IPS-15b (cell line): ENCODE measurements at regions not wholly inside any gene's neighbourhood (a gene's known extent, or its start where the extent isn't known, plus 50 kb on each side); places are given as distances from the start of the nearest gene placed in this dataset.

Experiments used
- H3K27me3 ChIP-seq: one replicate; pipeline ENCODE4 v1.6.1; 2013; ENCODE audit warnings: low read length; ENCODE audit not compliant: control insufficient read depth, insufficient read depth
- H3K36me3 ChIP-seq: one replicate; pipeline ENCODE4 v1.6.1; 2013; ENCODE audit warnings: low read length; ENCODE audit not compliant: control insufficient read depth, insufficient read depth
- H3K4me1 ChIP-seq: one replicate; pipeline ENCODE4 v1.6.1; 2013; ENCODE audit warnings: mild to moderate bottlenecking, low read length; ENCODE audit not compliant: control insufficient read depth, insufficient read depth
- H3K4me3 ChIP-seq: one replicate; pipeline ENCODE4 v1.5.1; 2013; ENCODE audit warnings: low read depth, low read length
- H3K9ac ChIP-seq: one replicate; pipeline ENCODE4 v1.6.1; 2013; ENCODE audit warnings: low read depth, mild to moderate bottlenecking, low read length
- H3K9me3 ChIP-seq: one replicate; pipeline ENCODE4 v1.6.1; 2013; ENCODE audit warnings: mild to moderate bottlenecking, low read length; ENCODE audit not compliant: control insufficient read depth, insufficient read depth

GRCh38 chr1:82197606-82198005, 396.9 kb downstream of the ADGRL2 start:
- Histone ChIP-seq H3K4me3 (no peak overlapping the region), H3K9ac (no peak overlapping the region), H3K4me1 (peaks cover 4% of the 10 kb centered on the region), H3K36me3 (no peaks in the 10 kb centered on the region), H3K27me3 (no peaks in the 10 kb centered on the region), H3K9me3 (no peaks in the 10 kb centered on the region)

- no peak overlapping the region for H3K4me3 ChIP-seq
- no peaks in the 10 kb centered on the region for H3K9me3 ChIP-seq
- H3K4me1 ChIP-seq: peaks cover 4% of the 10 kb centered on the region
- H3K36me3 ChIP-seq: no peaks in the 10 kb centered on the region
- H3K27me3 ChIP-seq: no peaks in the 10 kb centered on the region
- H3K9ac ChIP-seq: no peak overlapping the region
These were observed 394.5 kb downstream of the ADGRL2 start for GRCh38 chr1:82195245-82195644.

- no peak overlapping the region for H3K9ac ChIP-seq
- no peaks in the 10 kb centered on the region for H3K9me3 ChIP-seq
- no peaks in the 10 kb centered on the region for H3K36me3 ChIP-seq
- H3K4me3 ChIP-seq: no peak overlapping the region
- H3K4me1 ChIP-seq: no peaks in the 10 kb centered on the region
- H3K27me3 ChIP-seq: no peaks in the 10 kb centered on the region
These were observed 384.4 kb downstream of the ADGRL2 start for GRCh38 chr1:82185084-82185483.

- Histone ChIP-seq H3K36me3 (no peaks in the 10 kb centered on the region), H3K4me1 (no peaks in the 10 kb centered on the region), H3K27me3 (no peaks in the 10 kb centered on the region), H3K9ac (no peak overlapping the region), H3K4me3 (no peak overlapping the region), H3K9me3 (no peaks in the 10 kb centered on the region)
These were observed 381.1 kb downstream of the ADGRL2 start for GRCh38 chr1:82181846-82182245.

- no peaks in the 10 kb centered on the region for H3K4me1 ChIP-seq
- H3K36me3 ChIP-seq: no peaks in the 10 kb centered on the region
- no peak overlapping the region for H3K4me3 ChIP-seq
- no peaks in the 10 kb centered on the region for H3K9me3 ChIP-seq
- H3K9ac ChIP-seq: no peak overlapping the region
- H3K27me3 ChIP-seq: no peaks in the 10 kb centered on the region
These were observed 378.4 kb downstream of the ADGRL2 start for GRCh38 chr1:82179131-82179530.

- H3K9ac ChIP-seq: no peak overlapping the region
- no peaks in the 10 kb centered on the region for H3K4me1 ChIP-seq
- no peaks in the 10 kb centered on the region for H3K9me3 ChIP-seq
- no peaks in the 10 kb centered on the region for H3K36me3 ChIP-seq
- no peak overlapping the region for H3K4me3 ChIP-seq
- H3K27me3 ChIP-seq: no peaks in the 10 kb centered on the region
These were observed 376.5 kb downstream of the ADGRL2 start for GRCh38 chr1:82177192-82177591.

GRCh38 chr1:82171955-82172354, 371.2 kb downstream of the ADGRL2 start:
- Histone ChIP-seq H3K9ac (no peak overlapping the region), H3K27me3 (no peaks in the 10 kb centered on the region), H3K4me1 (no peaks in the 10 kb centered on the region), H3K36me3 (no peaks in the 10 kb centered on the region), H3K4me3 (no peak overlapping the region), H3K9me3 (no peaks in the 10 kb centered on the region)

- Histone ChIP-seq H3K9ac (no peak overlapping the region), H3K4me3 (no peak overlapping the region), H3K36me3 (no peaks in the 10 kb centered on the region), H3K9me3 (no peaks in the 10 kb centered on the region), H3K4me1 (no peaks in the 10 kb centered on the region), H3K27me3 (no peaks in the 10 kb centered on the region)
These were observed 367.7 kb downstream of the ADGRL2 start for GRCh38 chr1:82168482-82168881.

- Histone ChIP-seq H3K9ac (no peak overlapping the region), H3K27me3 (no peaks in the 10 kb centered on the region), H3K4me1 (no peaks in the 10 kb centered on the region), H3K36me3 (no peaks in the 10 kb centered on the region), H3K4me3 (no peak overlapping the region), H3K9me3 (no peaks in the 10 kb centered on the region)
These were observed 364.6 kb downstream of the ADGRL2 start for GRCh38 chr1:82165304-82165703.

- H3K9me3 ChIP-seq: no peaks in the 10 kb centered on the region
- H3K27me3 ChIP-seq: no peaks in the 10 kb centered on the region
- H3K4me1 ChIP-seq: no peaks in the 10 kb centered on the region
- no peak overlapping the region for H3K4me3 ChIP-seq
- no peak overlapping the region for H3K9ac ChIP-seq
- H3K36me3 ChIP-seq: no peaks in the 10 kb centered on the region
These were observed 362.0 kb downstream of the ADGRL2 start for GRCh38 chr1:82162486-82163420.

GRCh38 chr1:82161700-82162141, 361.0 kb downstream of the ADGRL2 start:
- Histone ChIP-seq H3K9ac (no peak overlapping the region), H3K4me1 (no peaks in the 10 kb centered on the region), H3K9me3 (no peaks in the 10 kb centered on the region), H3K36me3 (no peaks in the 10 kb centered on the region), H3K27me3 (no peaks in the 10 kb centered on the region), H3K4me3 (no peak overlapping the region)

- H3K27me3 ChIP-seq: no peaks in the 10 kb centered on the region
- H3K9me3 ChIP-seq: no peaks in the 10 kb centered on the region
- no peaks in the 10 kb centered on the region for H3K36me3 ChIP-seq
- no peaks in the 10 kb centered on the region for H3K4me1 ChIP-seq
- H3K9ac ChIP-seq: no peak overlapping the region
- no peak overlapping the region for H3K4me3 ChIP-seq
These were observed 360.2 kb downstream of the ADGRL2 start for GRCh38 chr1:82160903-82161302.
